ENCODE measurements at regions not wholly inside any gene's neighbourhood (a gene's known extent, or its start where the extent isn't known, plus 50 kb on each side); places are given as distances from the start of the nearest gene placed in this dataset.
A peak's percentile ranks its signal among the peaks of the same experiment; 100 is the strongest.

GRCh38 chr1:218584418-218585155 is 239.5 kb downstream of the TGFB2 start:
- DNase-seq, result no peak

DNA sequence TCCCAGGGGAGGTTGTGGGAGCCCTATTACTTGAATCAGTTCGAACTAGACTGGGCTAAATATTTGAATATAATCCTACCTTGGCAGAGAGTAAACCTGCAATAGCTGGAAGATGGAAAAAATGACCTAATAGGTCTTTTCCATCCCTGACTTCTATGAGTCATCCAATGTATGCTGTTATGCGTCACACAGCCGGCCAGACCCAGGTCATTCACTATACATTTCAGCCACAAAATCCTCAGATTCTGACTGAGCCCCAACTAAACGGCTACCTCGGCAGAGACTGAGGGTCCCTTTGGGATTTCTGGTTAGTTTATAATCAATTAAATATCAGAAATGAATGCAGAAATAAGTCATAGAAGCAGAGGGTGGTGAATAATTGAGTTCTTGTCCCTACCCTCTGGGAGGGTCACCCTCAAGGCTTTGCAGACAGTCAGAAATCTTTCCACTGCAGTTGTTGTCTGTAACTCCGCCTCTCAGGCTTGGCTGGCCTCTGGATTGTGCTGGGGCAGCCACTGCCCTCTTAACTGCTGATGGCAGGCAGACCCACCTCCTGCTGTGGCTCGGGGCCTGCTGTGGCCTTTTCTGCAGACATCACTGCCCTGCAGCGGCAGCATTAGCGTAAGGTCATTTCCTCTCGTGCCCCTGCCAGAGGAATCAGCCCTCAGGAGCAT is 240.5 kb downstream of the TGFB2 start:
- DNase-seq, result no peak

GRCh38 chr1:218587900-218588299 is 242.8 kb downstream of the TGFB2 start:
- no peak for DNase-seq

- DNase-seq, result peak; percentile 39
Observed at GRCh38 chr1:218588540-218589172, 243.5 kb downstream of the TGFB2 start.

DNA sequence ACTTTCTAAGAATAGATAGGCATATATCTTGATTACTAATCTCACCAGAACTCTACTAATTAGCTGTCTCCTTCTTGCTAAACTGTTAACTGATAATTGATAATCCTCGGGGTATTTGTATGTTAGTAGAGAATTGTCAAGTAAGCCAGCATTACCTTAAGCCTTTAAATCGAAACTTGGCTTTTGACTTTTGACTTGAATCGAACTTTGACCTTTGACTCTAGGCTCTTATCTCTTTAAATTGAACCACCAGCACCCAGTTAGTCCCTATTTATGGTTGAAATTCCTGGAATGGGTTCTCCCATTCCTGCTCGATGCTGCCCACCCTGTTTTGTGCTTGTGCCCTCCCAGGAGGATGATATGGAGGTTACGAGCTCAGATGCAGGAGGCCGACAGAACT is 244.4 kb downstream of the TGFB2 start:
- no peak for DNase-seq

DNA sequence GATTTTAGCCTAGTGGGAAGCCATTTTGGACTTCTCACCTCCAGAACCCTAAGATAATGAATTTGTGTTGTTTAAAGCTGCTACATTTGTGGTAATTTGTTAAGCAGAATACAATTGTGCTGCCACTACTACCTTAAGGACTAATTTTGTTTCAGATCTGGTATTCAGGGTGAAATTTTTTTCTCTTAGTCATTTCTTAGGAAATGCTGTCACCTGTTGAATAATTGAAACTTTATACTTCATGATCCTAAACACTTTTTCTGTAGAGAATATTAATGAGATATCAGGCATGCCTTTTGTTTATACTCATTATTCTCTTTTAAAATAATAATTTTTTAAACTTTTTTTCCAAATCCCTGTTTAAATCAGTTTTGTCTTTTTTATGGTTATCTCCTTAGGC is 246.8 kb downstream of the TGFB2 start:
- DNase-seq, result no peak

GRCh38 chr1:218592688-218593087 is 247.6 kb downstream of the TGFB2 start:
- DNase-seq, result no peak

DNA sequence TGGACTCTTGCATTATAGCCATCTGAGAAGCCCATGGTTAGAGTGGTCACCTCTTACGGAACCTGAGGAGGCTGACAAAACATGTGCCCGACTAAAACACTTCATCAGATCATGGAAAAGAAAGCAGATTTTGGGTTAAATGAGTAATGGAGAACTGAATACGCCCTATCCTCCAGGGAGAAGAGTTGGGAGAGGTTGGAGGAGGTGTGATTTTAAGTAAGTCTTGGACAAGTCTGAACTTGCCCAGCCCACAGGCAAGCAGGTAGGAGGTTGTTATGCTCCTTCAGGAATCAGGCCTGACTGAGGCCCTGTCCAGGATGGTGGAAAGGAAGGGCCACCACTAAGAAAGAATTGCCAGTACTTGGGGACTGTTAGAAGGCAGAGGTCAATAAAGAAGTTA is 255.8 kb downstream of the TGFB2 start:
- DNase-seq, result no peak

DNA sequence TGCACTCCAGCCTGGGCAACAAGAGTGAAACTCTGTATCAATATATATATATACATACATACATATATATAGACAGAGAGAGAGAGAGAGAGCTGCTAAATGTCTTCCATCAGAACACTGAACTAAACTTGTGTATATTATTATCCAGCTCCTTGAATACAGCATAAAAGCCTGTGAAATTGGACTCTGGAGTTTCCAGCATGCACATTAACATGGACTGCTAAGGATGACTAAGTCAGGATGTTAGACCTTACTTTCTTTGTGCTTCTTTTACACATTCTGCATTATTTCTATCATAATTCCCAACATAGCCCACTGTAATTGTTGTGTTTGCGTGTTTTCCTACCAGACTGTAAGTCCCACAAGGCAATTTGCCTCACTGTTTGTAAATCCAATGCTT is 259.1 kb downstream of the TGFB2 start:
- DNase-seq, result no peak

DNA sequence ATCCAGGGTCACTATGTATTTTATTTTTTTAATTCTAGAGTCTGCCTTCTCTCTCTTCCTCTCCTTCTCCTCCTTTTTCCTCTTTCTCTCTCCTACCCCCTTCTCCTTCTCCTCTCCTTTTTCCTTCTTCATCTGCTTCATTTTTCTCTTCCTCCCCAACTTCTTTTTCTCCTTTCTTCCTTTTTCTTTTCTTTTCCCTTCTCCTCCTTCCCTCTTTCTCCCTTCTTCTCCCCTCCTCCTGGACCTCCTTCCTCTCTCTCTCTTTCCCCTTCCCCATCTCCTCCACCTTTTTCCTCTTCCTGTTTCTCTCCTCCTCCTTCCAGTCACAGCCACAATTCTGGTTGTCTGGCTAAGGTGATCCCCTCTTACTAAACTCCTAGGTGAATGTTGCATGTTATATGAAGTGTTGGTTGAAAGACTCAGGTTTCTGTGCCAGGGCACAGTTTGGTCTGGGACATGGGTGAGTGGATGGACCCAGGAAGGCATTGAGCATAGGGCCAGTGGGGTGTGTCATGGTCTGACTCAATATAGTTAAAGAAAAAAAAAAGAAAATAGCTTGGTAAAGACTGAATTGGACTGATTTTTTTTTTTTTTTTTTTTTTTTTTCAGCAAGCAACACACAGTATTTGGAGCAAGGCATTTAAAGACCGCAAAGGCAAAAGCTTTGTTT is 266.9 kb downstream of the TGFB2 start:
- no peak for DNase-seq

DNA sequence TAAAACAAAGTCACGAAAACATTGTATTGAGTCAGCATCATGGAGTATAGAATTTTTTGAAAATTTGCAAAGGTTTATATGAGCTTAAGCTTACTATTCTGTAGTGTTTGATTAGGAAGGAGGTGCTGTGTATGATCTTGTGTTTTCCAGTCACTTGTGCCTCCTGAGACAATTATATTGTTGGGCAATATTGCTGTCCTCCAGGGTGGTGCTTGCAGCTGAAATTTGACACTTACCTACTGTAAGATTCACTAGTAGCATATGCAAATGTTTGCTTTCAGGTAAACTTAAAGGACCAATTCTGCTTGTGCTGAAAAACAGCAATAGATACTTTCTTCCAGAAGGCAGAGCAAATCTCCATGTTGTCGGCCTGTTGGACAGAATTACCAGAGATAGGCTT is 268.0 kb downstream of the TGFB2 start:
- no peak for DNase-seq

- DNase-seq, result no peak
Observed at GRCh38 chr1:218614031-218614430, 268.9 kb downstream of the TGFB2 start.

DNA sequence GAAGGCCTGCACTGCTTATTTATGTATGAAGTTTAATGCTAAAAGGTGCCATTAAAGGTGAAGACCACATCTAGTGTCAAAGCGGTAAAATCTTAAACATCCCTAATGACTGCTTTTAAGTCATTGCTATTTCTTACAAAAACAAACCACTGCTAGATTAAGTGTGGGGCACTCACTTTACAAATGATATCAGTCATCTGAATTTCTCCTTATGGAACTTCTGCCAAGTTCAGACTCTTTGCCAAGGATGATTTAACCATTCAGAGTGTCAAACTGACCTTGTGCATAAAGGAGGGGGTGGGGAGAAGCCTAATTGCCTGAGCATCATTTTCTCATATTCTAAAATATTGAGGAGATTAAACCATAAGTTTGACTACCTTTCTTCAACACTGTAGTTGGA is 271.5 kb downstream of the TGFB2 start:
- no peak for DNase-seq

DNA sequence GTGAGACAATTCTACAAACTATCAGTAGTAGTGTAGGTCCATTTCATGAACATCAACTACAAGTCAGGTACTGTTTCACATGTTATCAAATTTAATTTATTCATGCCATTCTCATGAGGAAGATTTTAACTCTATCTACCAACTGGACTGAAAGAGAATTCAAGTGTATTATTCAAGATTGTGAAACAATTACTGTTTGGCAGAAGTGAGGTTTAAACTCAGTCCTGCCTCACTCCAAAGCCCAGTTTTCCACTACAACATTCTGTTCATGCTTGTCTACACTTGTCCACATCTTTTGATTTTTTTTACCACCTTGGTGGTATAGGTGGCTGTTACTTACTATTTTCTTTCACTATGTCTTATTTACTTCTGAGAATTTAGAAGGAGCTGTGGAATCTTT is 272.9 kb downstream of the TGFB2 start:
- no peak for DNase-seq

DNA sequence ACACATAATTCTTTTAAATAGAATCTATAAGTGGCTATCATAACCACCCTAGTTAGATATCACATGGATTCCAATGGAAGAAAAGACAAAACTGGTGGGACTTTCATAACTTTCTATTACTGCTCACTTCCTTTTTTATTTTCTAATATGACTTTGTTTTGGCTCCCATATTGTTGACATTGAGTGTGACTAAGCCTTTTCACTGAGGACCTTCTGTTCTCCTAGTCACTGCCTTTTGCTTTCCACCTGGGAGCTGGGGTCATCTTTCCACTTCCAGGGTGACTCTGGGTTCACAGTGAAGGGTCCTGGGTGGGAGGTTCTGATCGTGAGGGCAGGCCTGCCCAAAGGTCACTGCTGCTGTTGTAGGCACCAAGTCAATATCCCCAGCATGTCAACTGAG is 275.8 kb downstream of the TGFB2 start:
- peak; percentile 50 for DNase-seq

- DNase-seq, result no peak
Observed at GRCh38 chr1:218624052-218624451, 278.9 kb downstream of the TGFB2 start.

DNA sequence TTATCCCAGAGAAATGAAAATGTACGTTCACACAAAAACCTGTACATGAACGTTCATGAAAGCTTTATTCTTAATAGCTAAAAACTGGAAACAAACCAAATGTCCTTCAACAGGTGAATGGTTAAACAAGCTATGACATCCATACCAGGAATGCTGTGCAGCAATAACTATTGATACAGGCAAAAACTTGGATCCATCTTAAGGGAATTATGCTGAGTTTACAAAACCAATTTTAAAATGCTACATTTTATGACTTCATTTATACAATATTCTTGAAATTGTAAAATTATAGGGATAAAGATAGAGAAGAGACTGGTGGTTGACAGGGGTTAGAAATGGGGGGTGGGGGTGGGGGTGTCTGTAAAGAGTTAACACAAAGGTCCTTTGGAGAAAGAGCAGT is 280.3 kb downstream of the TGFB2 start:
- DNase-seq, result no peak

GRCh38 chr1:218633238-218633988 is 288.3 kb downstream of the TGFB2 start:
- no peak for DNase-seq

DNA sequence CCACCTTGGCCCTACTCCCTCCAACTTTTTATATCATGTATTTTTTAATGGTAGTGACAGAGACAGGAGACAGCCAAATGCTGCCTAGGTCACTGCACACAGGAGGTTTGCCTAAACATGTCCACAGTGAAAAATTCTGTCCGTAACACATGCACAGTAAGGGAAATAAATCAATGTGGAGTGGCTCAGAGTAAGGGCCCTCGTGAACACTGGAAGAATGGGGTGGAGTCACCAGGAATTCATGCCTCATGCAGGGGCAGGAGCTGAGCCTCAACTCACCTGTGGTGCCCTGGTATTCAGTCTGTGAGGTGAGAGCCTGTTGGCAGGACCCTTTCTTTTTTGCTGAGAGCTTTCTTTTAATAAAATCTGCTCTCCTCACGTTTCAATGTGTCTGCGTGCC is 289.1 kb downstream of the TGFB2 start:
- no peak for DNase-seq

- no peak for DNase-seq
Observed at GRCh38 chr1:218636548-218636947, 291.4 kb downstream of the TGFB2 start.

DNA sequence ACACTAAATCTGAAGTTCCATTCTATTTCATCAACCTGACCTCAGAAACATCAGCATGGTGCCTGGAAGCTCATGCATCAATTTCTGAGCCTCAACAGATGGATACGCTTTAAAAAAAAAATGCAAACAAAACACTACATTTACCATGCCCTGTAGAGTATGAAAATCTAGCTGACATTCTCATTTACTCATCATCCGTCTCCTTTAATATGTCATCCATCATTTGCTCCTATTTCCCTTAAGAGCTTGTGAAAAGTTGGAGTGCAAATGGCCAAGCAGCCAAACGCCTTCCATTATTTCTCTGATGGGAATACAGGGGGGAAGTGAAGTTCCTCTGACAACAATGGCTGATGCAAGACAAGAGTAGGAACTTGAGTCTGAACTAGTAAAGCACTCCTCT is 295.0 kb downstream of the TGFB2 start:
- no peak for DNase-seq

GRCh38 chr1:218642033-218642948 is 297.2 kb downstream of the TGFB2 start:
- peak; percentile 64 for DNase-seq
